K562 (cell line): ENCODE measurements at regions not wholly inside any gene's neighbourhood (a gene's known extent, or its start where the extent isn't known, plus 50 kb on each side); places are given as distances from the start of the nearest gene placed in this dataset.

Experiments
- ATAC-seq: fragments of 200-7000 bp; cut with Tn5 transposase; 3 replicates; pipeline ENCODE4 v1.9.1; 2020; ENCODE audit warnings: moderate library complexity
- BruUV-seq: library from RNA; stranded (reverse); fragments of 400-500 nt; replicated peaks from 2 replicates; lab custom pipeline; 2021; lab: Mats Ljungman, UMichigan
- CTCF ChIA-PET: fragments of 300-600 bp; formaldehyde crosslinking; extraction: SDS; loops from one replicate; lab custom pipeline; 2021; ENCODE audit warnings: low intra/inter-chr PET ratio; lab: Yijun Ruan, JAX
- POLR2A ChIA-PET: fragments of 300-600, 350-650 bp; sonication (Branson Sonifier 250); formaldehyde crosslinking; extraction: SDS; loops from one replicate; lab custom pipeline; 2021; ENCODE audit warnings: antibody characterized with exemption, inconsistent platforms; lab: Yijun Ruan, JAX
- DNase-seq, 4 experiments: peaks; one replicate each; pipeline versions ENCODE4 v3.0.0 to v3.0.0-alpha.2; 2011 to 2018; ENCODE audit warnings: low spot score in 3 of 4, mixed read lengths in 3 of 4; ENCODE audit errors: extremely low read depth in 1 of 4
- FAIRE-seq: peaks from 2 replicates; lab custom pipeline; 2011; peaks lifted over from hg19 to GRCh38; lab: Jason Lieb, UNC
- H2AFZ ChIP-seq: 2 replicates; pipeline ENCODE4 v1.6.0; 2011; ENCODE audit warnings: low read depth, low read length, control low read depth, inconsistent platforms
- H3K27ac ChIP-seq: fragments of 200-600 bp; 3 replicates; pipeline ENCODE4 v1.8.0; 2011; ENCODE audit warnings: low read depth, mild to moderate bottlenecking, control low read depth, inconsistent platforms, low read length, moderate library complexity, mixed read lengths; ENCODE audit errors: extremely low read depth
- H3K27me3 ChIP-seq, 2 experiments: fragments of 300-600 bp in 1 of 2; 2 replicates in 1 of 2; 3 replicates in 1 of 2; pipeline versions ENCODE4 v1.6.0 to v1.8.0; 2011; ENCODE audit warnings: inconsistent platforms in 2 of 2, low read length in 2 of 2, mild to moderate bottlenecking in 1 of 2, mixed read lengths in 1 of 2, moderate library complexity in 1 of 2; ENCODE audit not compliant: control insufficient read depth in 2 of 2, insufficient read depth in 2 of 2
- H3K36me3 ChIP-seq: fragments of 300-600 bp; 3 replicates; pipeline ENCODE4 v1.8.0; 2011; ENCODE audit warnings: mild to moderate bottlenecking, low read length, inconsistent platforms; ENCODE audit not compliant: control insufficient read depth, insufficient read depth
- H3K4me1 ChIP-seq, 2 experiments: fragments of 200-600 bp in 1 of 2; replicated peaks in 1 of 2; 2 replicates in 1 of 2; 3 replicates in 1 of 2; pipeline versions ENCODE4 v1.5.1 to v1.8.0; 2011; ENCODE audit warnings: inconsistent platforms in 2 of 2, low read length in 2 of 2, mild to moderate bottlenecking in 1 of 2, mixed read lengths in 1 of 2, moderate library complexity in 1 of 2; ENCODE audit not compliant: control insufficient read depth in 2 of 2, insufficient read depth in 2 of 2
- H3K4me2 ChIP-seq: 2 replicates; pipeline ENCODE4 v1.6.1; 2011; ENCODE audit warnings: low read length, control low read depth, inconsistent platforms, mixed read lengths; ENCODE audit not compliant: insufficient read depth
- H3K4me3 ChIP-seq: fragments of 200-600 bp; sonication (generic), shearing (Covaris generic); 2 replicates; pipeline ENCODE4 v1.5.1; 2016; ENCODE audit warnings: control low read depth, inconsistent platforms
- H3K79me2 ChIP-seq: fragments of 200-600 bp; 3 replicates; pipeline ENCODE4 v1.8.0; 2011; ENCODE audit warnings: low read length, inconsistent platforms; ENCODE audit not compliant: control insufficient read depth, insufficient read depth
- H3K9ac ChIP-seq, 2 experiments: 2 replicates each; pipeline versions ENCODE4 v1.6.0 to v1.6.1; 2011; ENCODE audit warnings: low read depth in 2 of 2, low read length in 2 of 2, control low read depth in 1 of 2, inconsistent platforms in 1 of 2, mild to moderate bottlenecking in 1 of 2, mixed read lengths in 1 of 2; ENCODE audit not compliant: insufficient read depth in 1 of 2
- H3K9me1 ChIP-seq: one replicate; pipeline ENCODE4 v1.6.0; 2011; ENCODE audit warnings: inconsistent platforms, mild to moderate bottlenecking, low read length, moderate library complexity; ENCODE audit not compliant: control insufficient read depth, insufficient read depth
- H3K9me3 ChIP-seq: replicated peaks from 2 replicates; pipeline ENCODE4 v1.5.1; 2011; ENCODE audit warnings: low read depth, low read length, inconsistent platforms; ENCODE audit not compliant: control insufficient read depth, insufficient read depth
- H4K20me1 ChIP-seq: replicated peaks from 2 replicates; pipeline ENCODE4 v1.6.1; 2011; ENCODE audit warnings: low read length, inconsistent platforms, mixed read lengths; ENCODE audit not compliant: control insufficient read depth, insufficient read depth
- HLTF ChIP-seq: fragments of 450-650 bp; IDR thresholded peaks from 2 replicates; pipeline ENCODE4 v1.6.1; 2016
- IRF9 ChIP-seq: fragments of 450-650 bp; IDR thresholded peaks from 2 replicates; pipeline ENCODE4 v1.6.1; 2016; ENCODE audit warnings: missing biosample characterization, missing genetic modification characterization
- MBD1 ChIP-seq: fragments of 250-450 bp; sonication (Bioruptor Pico); IDR thresholded peaks from 2 replicates; pipeline ENCODE4 v1.8.0; 2022; ENCODE audit warnings: inconsistent platforms
- NFYB ChIP-seq: IDR thresholded peaks from 2 replicates; pipeline ENCODE4 v1.6.1; 2011; ENCODE audit warnings: mild to moderate bottlenecking, moderate library complexity; ENCODE audit not compliant: insufficient read length; ENCODE audit errors: extremely low read depth
- NR2C2 ChIP-seq, 2 experiments: fragments of 200-800 bp in 1 of 2; sonication (Bioruptor generic) in 1 of 2; sonication (generic) in 1 of 2; formaldehyde crosslinking in 1 of 2; IDR thresholded peaks; 2 replicates each; pipeline versions ENCODE4 v1.6.1 to v1.8.0; 2016 to 2022; ENCODE audit warnings: mild to moderate bottlenecking in 1 of 2, missing compliant biosample characterization in 1 of 2, missing genetic modification characterization in 1 of 2, missing genetic modification reagents in 1 of 2
- SMARCB1 ChIP-seq: IDR thresholded peaks from 2 replicates; pipeline ENCODE4 v1.6.1; 2011; ENCODE audit warnings: improper control_type of control experiment, low read depth; ENCODE audit not compliant: insufficient read length
- TOE1 ChIP-seq, 2 experiments: fragments of 450-650 bp in 1 of 2; sonication (generic) in 1 of 2; formaldehyde crosslinking in 1 of 2; IDR thresholded peaks; 2 replicates each; pipeline versions ENCODE4 v1.7.1 to v1.8.0; 2016 to 2022; ENCODE audit warnings: borderline replicate concordance in 2 of 2, mild to moderate bottlenecking in 2 of 2, antibody characterized with exemption in 1 of 2, inconsistent platforms in 1 of 2, low read depth in 1 of 2, missing genetic modification reagents in 1 of 2, moderate library complexity in 1 of 2
- ZNF282 ChIP-seq: sonication (generic); formaldehyde crosslinking; IDR thresholded peaks from 2 replicates; pipeline ENCODE4 v1.8.1; 2023; ENCODE audit warnings: missing genetic modification reagents
- ZNF764 ChIP-seq: fragments of 250-450 bp; sonication (Bioruptor Pico); IDR thresholded peaks from 2 replicates; pipeline ENCODE4 v1.4.0; 2020; ENCODE audit warnings: low read depth, mild to moderate bottlenecking, moderate library complexity
- WGBS: fragments of 100-300 bp; shearing (Covaris generic); methylation state at CpG from one replicate; pipeline ENCODE4 v1.1.6; 2016; ENCODE audit warnings: low coverage, mixed read lengths; ENCODE audit not compliant: insufficient coverage; ENCODE audit errors: missing lambda C conversion rate; 5-methylcytosine and 5-hydroxymethylcytosine counted together
- in situ Hi-C: fragments of 300-500 bp; cut with MboI; formaldehyde crosslinking; loops from 4 replicates; pipeline ENCODE4 v1.15.0; 2018; ENCODE audit warnings: inconsistent platforms, mixed read lengths
- intact Hi-C: fragments of 100-400 bp; cut with micrococcal nuclease; formaldehyde crosslinking; loops from 2 replicates; pipeline ENCODE4 v1.14.2; 2022

GRCh38 chr2:105154119-105154818 is 87.3 kb upstream of the GPR45 start:
- WGBS = 0% methylated on average over 5 of the region's 5 CpGs
- H2AFZ ChIP-seq = no peak overlapping the region
- CTCF ChIA-PET = no interaction called here

More at GRCh38 chr2:105154119-105154818, 87.3 kb upstream of the GPR45 start:
- Histone ChIP-seq H3K4me1 (no peaks in the 10 kb centered on the region), H3K4me3 (no peak overlapping the region), H3K4me2 (no peak overlapping the region), H3K9me1 (no peaks in the 10 kb centered on the region), H3K9me3 (no peaks in the 10 kb centered on the region), H4K20me1 (no peaks in the 10 kb centered on the region), H3K9ac (no peak overlapping the region), H3K27me3 (peaks cover 0 to 13% of the 10 kb centered on the region in 2 experiments; a peak in 2 of 5 replicates), H3K27ac (no peak overlapping the region), H3K36me3 (no peaks in the 10 kb centered on the region), H3K79me2 (no peaks in the 10 kb centered on the region)
- TF ChIP-seq NFYB (no peak), SMARCB1 (no peak), HLTF (no peak), MBD1 (CRISPR knock-in tag) (no peak), IRF9 (no peak), ZNF764 (CRISPR knock-in tag) (no peak), TOE1 (IDR thresholded peaks at IDR 0.05; ENCODE audit: borderline replicate concordance) (no peak), TOE1 (CRISPR knock-in tag; IDR thresholded peaks at IDR 0.05; ENCODE audit: borderline replicate concordance, low read depth) (no peak), ZNF282 (CRISPR knock-in tag) (no peak), NR2C2 (CRISPR knock-in tag; IDR thresholded peaks at IDR 0.05) (no peak), NR2C2 (tag; IDR thresholded peaks at IDR 0.05) (no peak)
- BruUV-seq = no TSS peak
- in situ Hi-C loops = no loop called here
- POLR2A ChIA-PET = no interaction called here
- intact Hi-C loops = no loop called here
- FAIRE-seq (no peak), ATAC-seq (no peak), DNase-seq (no peak)
